H9 (cell line): ENCODE measurements at regions not wholly inside any gene's neighbourhood (a gene's known extent, or its start where the extent isn't known, plus 50 kb on each side); places are given as distances from the start of the nearest gene placed in this dataset.

Experiments used
- DNase-seq: peaks from one replicate; pipeline ENCODE4 v3.0.0-alpha.2; 2017
- H2AFZ ChIP-seq: one replicate; pipeline ENCODE4 v1.6.1; 2013; ENCODE audit warnings: mild to moderate bottlenecking, low read length, control low read depth, moderate library complexity
- H2AK5ac ChIP-seq: 2 replicates; pipeline ENCODE4 v1.6.1; 2013; ENCODE audit warnings: low read length, control low read depth, mixed read lengths; ENCODE audit not compliant: insufficient read length
- H2BK120ac ChIP-seq: one replicate; pipeline ENCODE4 v1.6.1; 2013; ENCODE audit warnings: low read depth, mild to moderate bottlenecking, low read length, control low read depth, inconsistent platforms; ENCODE audit not compliant: poor library complexity, severe bottlenecking
- H2BK12ac ChIP-seq: 2 replicates; pipeline ENCODE4 v1.6.1; 2013; ENCODE audit warnings: low read length, control low read depth, mixed read lengths, low read depth; ENCODE audit not compliant: insufficient read length
- H2BK15ac ChIP-seq: 2 replicates; pipeline ENCODE4 v1.6.1; 2013; ENCODE audit warnings: low read depth, low read length, control low read depth
- H2BK20ac ChIP-seq: one replicate; pipeline ENCODE4 v1.6.1; 2013; ENCODE audit warnings: low read depth, mild to moderate bottlenecking, low read length, control low read depth, inconsistent platforms; ENCODE audit not compliant: poor library complexity, severe bottlenecking
- H2BK5ac ChIP-seq: 2 replicates; pipeline ENCODE4 v1.6.1; 2013; ENCODE audit warnings: low read length, control low read depth, mixed read lengths; ENCODE audit not compliant: insufficient read length
- H3K14ac ChIP-seq: 2 replicates; pipeline ENCODE4 v1.6.1; 2013; ENCODE audit warnings: low read length, control low read depth; ENCODE audit not compliant: insufficient read depth
- H3K18ac ChIP-seq: 2 replicates; pipeline ENCODE4 v1.6.1; 2013; ENCODE audit warnings: low read depth, mild to moderate bottlenecking, mixed read lengths, low read length, control low read depth; ENCODE audit not compliant: insufficient read length
- H3K23ac ChIP-seq: 2 replicates; pipeline ENCODE4 v1.6.1; 2013; ENCODE audit warnings: low read length, control low read depth, mixed read lengths, low read depth; ENCODE audit not compliant: insufficient read length
- H3K23me2 ChIP-seq: 2 replicates; pipeline ENCODE4 v1.6.1; 2013; ENCODE audit warnings: low read depth, mild to moderate bottlenecking, mixed read lengths, low read length, control low read depth; ENCODE audit not compliant: insufficient read length, poor library complexity, severe bottlenecking
- H3K27ac ChIP-seq: 2 replicates; pipeline ENCODE4 v1.5.1; 2013; ENCODE audit warnings: low read length, control low read depth, mixed read lengths, low read depth; ENCODE audit not compliant: insufficient read length
- H3K27me3 ChIP-seq: 2 replicates; pipeline ENCODE4 v1.6.1; 2013; ENCODE audit warnings: low read length, control low read depth, inconsistent platforms; ENCODE audit not compliant: insufficient read depth
- H3K4ac ChIP-seq: 2 replicates; pipeline ENCODE4 v1.6.1; 2013; ENCODE audit warnings: low read depth, mild to moderate bottlenecking, control low read depth, inconsistent platforms, low read length, moderate library complexity
- H3K4me1 ChIP-seq: 2 replicates; pipeline ENCODE4 v1.6.1; 2013; ENCODE audit warnings: low read length, control low read depth, inconsistent platforms; ENCODE audit not compliant: insufficient read depth
- H3K4me2 ChIP-seq: 2 replicates; pipeline ENCODE4 v1.6.1; 2013; ENCODE audit warnings: low read length, control low read depth, mixed read lengths; ENCODE audit not compliant: insufficient read length, insufficient read depth
- H3K56ac ChIP-seq: 2 replicates; pipeline ENCODE4 v1.6.1; 2013; ENCODE audit warnings: low read depth, mild to moderate bottlenecking, mixed read lengths, low read length, control low read depth; ENCODE audit not compliant: insufficient read length
- H3K79me1 ChIP-seq: 2 replicates; pipeline ENCODE4 v1.6.1; 2013; ENCODE audit warnings: low read depth, mild to moderate bottlenecking, moderate library complexity, low read length, control low read depth, inconsistent platforms; ENCODE audit not compliant: insufficient read depth, poor library complexity, severe bottlenecking
- H3K79me2 ChIP-seq: 2 replicates; pipeline ENCODE4 v1.6.1; 2013; ENCODE audit warnings: low read length, control low read depth, inconsistent platforms; ENCODE audit not compliant: insufficient read depth
- H3K9ac ChIP-seq: 2 replicates; pipeline ENCODE4 v1.6.1; 2013; ENCODE audit warnings: low read length, control low read depth, mixed read lengths; ENCODE audit not compliant: insufficient read length; ENCODE audit errors: extremely low read depth
- H3K9me3 ChIP-seq: one replicate; pipeline ENCODE4 v1.6.1; 2013; ENCODE audit warnings: low read depth, low read length, inconsistent platforms; ENCODE audit not compliant: control insufficient read depth
- H3T11ph ChIP-seq: one replicate; pipeline ENCODE4 v1.6.1; 2013; ENCODE audit warnings: mild to moderate bottlenecking, low read length, control low read depth, inconsistent platforms
- H4K20me1 ChIP-seq: one replicate; pipeline ENCODE4 v1.6.1; 2013; ENCODE audit not compliant: control insufficient read depth, insufficient read length, insufficient read depth
- H4K5ac ChIP-seq: 2 replicates; pipeline ENCODE4 v1.6.1; 2013; ENCODE audit warnings: low read depth, mild to moderate bottlenecking, mixed read lengths, low read length, control low read depth; ENCODE audit not compliant: insufficient read length
- H4K8ac ChIP-seq: replicated peaks from 2 replicates; pipeline ENCODE4 v1.6.1; 2013; ENCODE audit warnings: low read length, control low read depth, mixed read lengths, low read depth; ENCODE audit not compliant: insufficient read length
- H4K91ac ChIP-seq: 2 replicates; pipeline ENCODE4 v1.6.1; 2013; ENCODE audit warnings: low read depth, mild to moderate bottlenecking, moderate library complexity, mixed read lengths, low read length, control low read depth; ENCODE audit not compliant: insufficient read length
- H3K27ac Mint-ChIP-seq, 3 experiments: 2 replicates in 2 of 3; 3 replicates in 1 of 3; pipeline ENCODE4 v1.8.0; 2020 to 2021; ENCODE audit warnings: mixed read lengths in 3 of 3, mild to moderate bottlenecking in 1 of 3, moderate library complexity in 1 of 3
- H3K27me3 Mint-ChIP-seq: 2 replicates; pipeline ENCODE4 v1.8.0; 2021; ENCODE audit warnings: low read depth, mild to moderate bottlenecking, moderate library complexity, mixed read lengths
- H3K36me3 Mint-ChIP-seq, 3 experiments: 2 replicates in 2 of 3; 3 replicates in 1 of 3; pipeline ENCODE4 v1.8.0; 2020 to 2021; ENCODE audit warnings: low read depth in 3 of 3, mixed read lengths in 3 of 3; ENCODE audit not compliant: insufficient read depth in 1 of 3
- H3K4me1 Mint-ChIP-seq, 2 experiments: 2 replicates each; pipeline ENCODE4 v1.8.0; 2020; ENCODE audit warnings: mixed read lengths in 2 of 2
- H3K4me3 Mint-ChIP-seq, 2 experiments: 2 replicates in 1 of 2; 3 replicates in 1 of 2; pipeline ENCODE4 v1.8.0; 2020 to 2021; ENCODE audit warnings: mild to moderate bottlenecking in 2 of 2, mixed read lengths in 2 of 2, moderate library complexity in 1 of 2
- H3K9me3 Mint-ChIP-seq, 2 experiments: 2 replicates in 1 of 2; 3 replicates in 1 of 2; pipeline ENCODE4 v1.8.0; 2020; ENCODE audit warnings: mild to moderate bottlenecking in 2 of 2, mixed read lengths in 2 of 2, moderate library complexity in 1 of 2
- CTCF ChIP-seq: fragments of 200-600 bp; sonication (generic); conservative IDR thresholded peaks from 3 replicates; pipeline ENCODE4 v1.8.0; 2021; ENCODE audit warnings: antibody characterized with exemption, mild to moderate bottlenecking
- WGBS: extraction: QIAGEN DNeasy Blood & Tissue Kit; methylation state at CpG from one replicate; pipeline ENCODE4 v1.1.7; 2013; ENCODE audit warnings: missing lambda C conversion rate, low lambda C conversion rate, mixed read lengths; ENCODE audit not compliant: insufficient read length; ENCODE audit errors: extremely low coverage; 5-methylcytosine and 5-hydroxymethylcytosine counted together

GRCh38 chr2:117523711-117524238 lies 290.7 kb upstream of the DDX18 start:
- Histone ChIP-seq H3K23ac (no peak overlapping the region), H3K14ac (no peak overlapping the region), H4K91ac (no peak overlapping the region), H3K4ac (no peak overlapping the region), H2BK5ac (no peak overlapping the region), H3K4me2 (no peak overlapping the region), H4K20me1 (no peaks in the 10 kb centered on the region), H3K27ac (no peak overlapping the region), H2AFZ (no peak overlapping the region), H2BK15ac (no peak overlapping the region), H3K9me3 (no peaks in the 10 kb centered on the region), H3K79me1 (no peaks in the 10 kb centered on the region), H2AK5ac (no peak overlapping the region), H3K4me1 (peaks cover 4% of the 10 kb centered on the region; the same call in 1 of the 2 replicates), H3T11ph (no peak overlapping the region), H2BK12ac (no peak overlapping the region), H3K79me2 (no peaks in the 10 kb centered on the region), H3K18ac (no peak overlapping the region), H4K8ac (no peak overlapping the region), H3K27me3 (no peaks in the 10 kb centered on the region), H3K56ac (no peak overlapping the region), H3K23me2 (no peaks in the 10 kb centered on the region), H2BK120ac (no peak overlapping the region), H2BK20ac (no peak overlapping the region), H4K5ac (no peak overlapping the region), H3K9ac (no peak overlapping the region)
- peaks cover 15 to 17% of the 10 kb centered on the region in 2 experiments for H3K4me1 Mint-ChIP-seq
- no peak for DNase-seq
- TF ChIP-seq CTCF = no peak
- H3K9me3 Mint-ChIP-seq = peaks cover 3 to 4% of the 10 kb centered on the region in 2 experiments; a peak in 2 of 5 replicates
- H3K4me3 Mint-ChIP-seq = no peak overlapping the region
- no peaks in the 10 kb centered on the region for H3K27me3 Mint-ChIP-seq
- peaks cover 0 to 16% (median 3%) of the 10 kb centered on the region in 3 experiments; a peak in 4 of 7 replicates for H3K36me3 Mint-ChIP-seq
- no peak overlapping the region for H3K27ac Mint-ChIP-seq
- WGBS = no CpG with 5 or more reads among the region's 1 CpG
